Loucy (cell line): ENCODE measurements at regions not wholly inside any gene's neighbourhood (a gene's known extent, or its start where the extent isn't known, plus 50 kb on each side); places are given as distances from the start of the nearest gene placed in this dataset.

ENCODE experiments used
- EZH2phosphoT487 ChIP-seq: fragments of 200-600 bp; IDR thresholded peaks from 2 replicates; pipeline ENCODE4 v1.6.1; 2018; ENCODE audit warnings: antibody characterized with exemption, mild to moderate bottlenecking, moderate library complexity, borderline replicate concordance
- TF ChIP-seq, protein P1 (sequence below): fragments of 200-600 bp; sonication (generic); conservative IDR thresholded peaks from 2 replicates; pipeline ENCODE4 v1.5.1; 2014; ENCODE audit warnings: mild to moderate bottlenecking, antibody characterized with exemption, low read length

DNA sequence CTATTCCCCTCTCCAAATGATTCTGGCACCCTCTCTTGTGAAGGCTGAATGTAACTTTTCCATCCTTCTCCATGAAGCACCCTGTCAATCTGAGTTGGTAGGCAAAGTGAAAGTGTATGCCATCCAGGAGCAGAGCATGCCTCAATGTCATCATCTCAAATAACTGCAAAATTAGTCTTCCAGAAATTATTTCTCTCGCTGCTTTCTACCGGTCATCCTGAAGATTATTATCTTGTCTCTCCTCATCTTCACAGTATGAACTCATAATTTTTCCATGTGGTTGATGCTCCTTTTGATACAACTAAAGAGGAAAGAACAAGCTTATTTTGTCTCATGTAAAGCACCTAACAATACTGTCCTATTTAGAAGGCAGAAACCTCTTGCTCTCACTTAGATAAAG, 285.5 kb upstream of the PCDH7 start:
- TF ChIP-seq, protein P1, sequence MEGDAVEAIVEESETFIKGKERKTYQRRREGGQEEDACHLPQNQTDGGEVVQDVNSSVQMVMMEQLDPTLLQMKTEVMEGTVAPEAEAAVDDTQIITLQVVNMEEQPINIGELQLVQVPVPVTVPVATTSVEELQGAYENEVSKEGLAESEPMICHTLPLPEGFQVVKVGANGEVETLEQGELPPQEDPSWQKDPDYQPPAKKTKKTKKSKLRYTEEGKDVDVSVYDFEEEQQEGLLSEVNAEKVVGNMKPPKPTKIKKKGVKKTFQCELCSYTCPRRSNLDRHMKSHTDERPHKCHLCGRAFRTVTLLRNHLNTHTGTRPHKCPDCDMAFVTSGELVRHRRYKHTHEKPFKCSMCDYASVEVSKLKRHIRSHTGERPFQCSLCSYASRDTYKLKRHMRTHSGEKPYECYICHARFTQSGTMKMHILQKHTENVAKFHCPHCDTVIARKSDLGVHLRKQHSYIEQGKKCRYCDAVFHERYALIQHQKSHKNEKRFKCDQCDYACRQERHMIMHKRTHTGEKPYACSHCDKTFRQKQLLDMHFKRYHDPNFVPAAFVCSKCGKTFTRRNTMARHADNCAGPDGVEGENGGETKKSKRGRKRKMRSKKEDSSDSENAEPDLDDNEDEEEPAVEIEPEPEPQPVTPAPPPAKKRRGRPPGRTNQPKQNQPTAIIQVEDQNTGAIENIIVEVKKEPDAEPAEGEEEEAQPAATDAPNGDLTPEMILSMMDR, result no peak
- TF ChIP-seq EZH2phosphoT487, result no peak
